Mammary epithelial cell (primary cell): ENCODE measurements at regions not wholly inside any gene's neighbourhood (a gene's known extent, or its start where the extent isn't known, plus 50 kb on each side); places are given as distances from the start of the nearest gene placed in this dataset.

Experiments
- CTCF ChIP-seq, 2 donors: IDR thresholded peaks in 1 of 2; conservative IDR thresholded peaks in 1 of 2; 2 replicates each; pipeline ENCODE4 v1.5.1; 2011 to 2012; ENCODE audit warnings: inconsistent platforms in 2 of 2, low read length in 2 of 2, mild to moderate bottlenecking in 2 of 2, control low read depth in 1 of 2, low read depth in 1 of 2; ENCODE audit not compliant: insufficient read depth in 1 of 2; ENCODE audit errors: extremely low read depth in 1 of 2
- EZH2 ChIP-seq: IDR thresholded peaks from 2 replicates; pipeline ENCODE4 v1.6.1; 2012; ENCODE audit warnings: low read length, inconsistent platforms, borderline replicate concordance

GRCh38 chr3:194838236-194838635 is 152.6 kb downstream of the FAM43A start:
- TF ChIP-seq EZH2 (no peak), CTCF (conservative IDR thresholded peaks at IDR 0.05 in 1 of 2, IDR thresholded peaks at IDR 0.05 in 1 of 2; ENCODE audit: extremely low read depth in 1 of 2, insufficient read depth in 1 of 2, low read depth in 1 of 2, low read length in 2 of 2) (no peak)
